HG02759 (cell line): ENCODE measurements at regions not wholly inside any gene's neighbourhood (a gene's known extent, or its start where the extent isn't known, plus 50 kb on each side); places are given as distances from the start of the nearest gene placed in this dataset.

Source experiments
- ATAC-seq: cut with Tn5 transposase; IDR thresholded peaks from one replicate; pipeline ENCODE4 v1.9.1; 2021; ENCODE audit warnings: mild to moderate bottlenecking, moderate library complexity; ENCODE audit not compliant: unreplicated experiment

DNA sequence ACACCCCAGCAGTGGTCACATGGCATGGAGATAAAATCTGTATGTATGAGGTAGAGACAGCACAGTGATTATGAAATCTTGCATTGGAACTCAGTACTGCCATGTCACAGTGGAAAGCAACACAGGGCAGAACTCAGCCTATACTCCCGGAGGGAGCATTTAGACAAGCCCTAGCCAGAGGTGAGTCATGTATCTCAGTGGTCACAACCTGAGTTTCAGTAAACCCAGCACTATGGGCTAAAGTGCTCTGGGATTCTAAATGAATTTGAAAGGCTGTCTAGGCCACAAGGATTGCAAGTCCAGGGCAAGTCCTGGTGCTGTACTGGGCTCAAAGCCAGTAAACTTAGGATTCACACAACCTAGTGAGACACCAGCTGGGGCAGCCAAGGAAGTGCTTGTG, 1717.1 kb upstream of the RAG2 start:
- no peak for ATAC-seq

DNA sequence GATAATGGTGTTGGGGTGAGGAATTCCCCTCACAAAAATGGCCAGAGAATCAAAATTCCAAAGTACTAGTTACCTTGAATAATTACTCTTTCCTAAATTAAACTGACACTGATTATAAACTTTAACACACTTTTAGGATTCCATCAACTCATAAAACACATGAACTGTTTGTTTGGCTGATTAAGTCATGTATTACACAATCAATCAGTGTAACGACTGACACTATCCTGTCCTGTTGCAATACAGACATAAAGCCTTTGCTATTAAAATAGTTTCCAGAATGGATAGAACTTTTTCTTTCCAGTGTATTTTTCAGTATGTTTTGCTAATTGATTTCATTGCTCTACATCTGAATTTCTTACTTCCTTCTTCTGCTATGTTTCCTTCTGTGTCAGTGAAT, 1709.4 kb upstream of the RAG2 start:
- ATAC-seq: no peak

DNA sequence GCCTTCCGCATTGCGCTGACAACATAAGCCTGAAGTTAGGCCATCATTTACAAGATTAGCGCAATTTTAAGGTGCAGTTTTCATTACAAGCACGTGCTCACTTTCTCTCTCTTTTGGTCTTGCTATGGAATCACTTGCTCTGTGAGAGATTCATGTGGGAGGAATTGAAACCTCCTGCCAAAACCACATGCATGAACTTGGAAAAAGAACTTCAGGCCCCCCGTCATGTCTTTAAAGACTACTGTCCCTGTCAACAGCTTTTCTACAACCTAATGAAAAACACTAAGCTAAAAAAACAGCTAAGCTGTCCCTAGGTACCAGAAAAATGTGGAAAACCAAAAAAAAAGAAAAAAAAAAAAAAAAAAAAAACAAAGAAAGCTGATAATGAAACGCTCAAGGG, 1707.6 kb upstream of the RAG2 start:
- ATAC-seq: no peak

DNA sequence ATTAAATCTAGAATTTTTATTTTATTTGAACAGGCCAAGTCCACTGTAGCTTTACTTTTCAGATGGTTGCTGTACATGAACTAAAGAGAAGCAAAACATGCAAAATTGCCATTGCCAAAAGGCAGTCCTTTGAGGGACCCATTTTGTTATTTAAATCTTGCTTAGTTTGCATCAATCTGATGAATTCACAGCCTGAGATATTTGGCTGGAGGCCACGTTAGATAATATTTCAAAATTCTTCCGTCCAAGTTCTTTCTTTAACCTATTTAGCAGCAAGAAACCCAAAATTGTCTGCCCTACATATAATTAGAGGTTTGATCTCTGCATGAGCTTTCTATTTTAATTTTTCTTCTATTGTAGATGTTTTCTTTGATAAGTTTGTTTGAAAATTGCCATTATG, 1706.9 kb upstream of the RAG2 start:
- no peak for ATAC-seq

DNA sequence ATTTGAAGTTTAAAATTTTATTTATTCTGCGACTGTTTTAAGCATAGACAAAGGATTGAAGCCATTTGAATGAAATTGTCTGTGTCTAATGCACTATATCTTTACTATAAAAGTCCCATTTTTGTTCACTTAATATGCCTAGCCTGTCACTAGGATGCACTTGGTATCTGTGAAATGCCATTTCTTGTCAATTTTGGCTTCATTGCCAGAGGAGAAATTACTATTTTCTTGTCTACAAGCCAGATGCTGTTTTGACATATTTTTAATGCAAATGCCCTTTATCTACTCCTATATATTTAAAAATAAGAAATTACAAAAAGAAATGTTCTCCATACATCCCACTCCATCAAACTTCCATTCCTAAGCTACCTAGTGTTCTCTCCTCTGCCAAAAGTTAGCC, 1704.5 kb upstream of the RAG2 start:
- no peak for ATAC-seq

DNA sequence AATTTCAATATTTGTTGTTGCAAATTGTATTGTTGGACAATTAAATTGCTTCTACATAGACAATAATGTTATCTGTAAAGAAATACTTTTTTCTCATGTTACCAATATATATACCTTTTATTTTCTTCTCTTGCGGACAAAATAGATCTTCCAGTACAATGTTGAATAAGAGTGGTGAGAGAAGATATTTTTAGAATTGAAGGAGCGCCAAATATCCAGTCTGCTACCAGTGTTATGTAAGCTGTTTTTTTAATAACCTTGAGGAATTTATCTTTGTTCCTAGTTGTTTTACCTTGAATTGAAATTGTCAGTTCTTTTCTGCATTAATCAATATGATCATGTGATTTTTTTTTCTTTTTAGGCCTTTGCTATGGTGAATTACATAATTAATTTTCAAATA, 1702.5 kb upstream of the RAG2 start:
- ATAC-seq: no peak

DNA sequence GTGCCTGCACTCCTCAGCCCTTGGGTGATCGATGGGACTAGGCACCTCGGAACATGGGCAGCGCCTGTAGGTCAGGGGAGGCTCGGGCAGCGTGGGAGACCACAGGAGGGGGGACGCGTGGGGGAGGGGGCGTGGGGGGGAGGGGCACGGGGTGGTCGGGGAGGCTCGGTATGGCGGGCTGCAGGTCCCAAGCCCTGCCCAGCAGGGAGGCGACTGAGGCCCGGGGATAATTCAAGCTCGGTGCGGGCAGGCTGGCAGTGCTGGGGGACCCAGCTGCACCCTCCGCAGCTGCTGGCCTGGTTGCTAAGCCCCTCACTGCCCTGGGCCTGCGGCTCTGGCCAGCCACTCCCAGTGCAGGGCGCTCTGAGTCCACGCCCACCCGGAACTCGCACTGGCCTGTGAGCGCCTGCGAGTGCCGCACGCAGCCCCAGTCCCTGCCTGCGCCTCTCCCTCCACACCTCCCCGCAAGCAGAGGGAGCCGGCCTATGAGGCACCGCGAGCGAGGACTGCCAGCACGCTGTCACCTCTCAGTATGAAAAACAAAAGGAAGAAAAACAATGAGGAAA, 1698.3 kb upstream of the RAG2 start:
- ATAC-seq: no peak

DNA sequence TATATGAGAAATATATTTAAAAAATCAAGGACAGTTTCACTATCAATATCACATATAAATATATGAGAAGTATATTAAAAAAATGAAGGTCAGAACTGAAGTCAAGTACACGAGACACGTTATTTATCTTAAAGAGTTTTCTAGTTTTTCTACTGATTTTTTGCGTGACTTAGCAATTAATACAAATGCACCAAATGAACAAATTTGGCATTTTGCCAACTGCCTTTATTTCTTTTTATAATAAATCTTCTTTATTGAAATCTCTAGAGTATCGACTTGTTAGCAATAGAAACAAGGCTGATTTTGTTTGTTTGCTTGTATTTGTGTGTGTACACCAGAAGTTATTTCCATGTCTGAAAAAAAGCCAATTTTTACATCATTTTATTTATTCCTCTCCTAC, 1684.7 kb upstream of the RAG2 start:
- ATAC-seq: no peak

DNA sequence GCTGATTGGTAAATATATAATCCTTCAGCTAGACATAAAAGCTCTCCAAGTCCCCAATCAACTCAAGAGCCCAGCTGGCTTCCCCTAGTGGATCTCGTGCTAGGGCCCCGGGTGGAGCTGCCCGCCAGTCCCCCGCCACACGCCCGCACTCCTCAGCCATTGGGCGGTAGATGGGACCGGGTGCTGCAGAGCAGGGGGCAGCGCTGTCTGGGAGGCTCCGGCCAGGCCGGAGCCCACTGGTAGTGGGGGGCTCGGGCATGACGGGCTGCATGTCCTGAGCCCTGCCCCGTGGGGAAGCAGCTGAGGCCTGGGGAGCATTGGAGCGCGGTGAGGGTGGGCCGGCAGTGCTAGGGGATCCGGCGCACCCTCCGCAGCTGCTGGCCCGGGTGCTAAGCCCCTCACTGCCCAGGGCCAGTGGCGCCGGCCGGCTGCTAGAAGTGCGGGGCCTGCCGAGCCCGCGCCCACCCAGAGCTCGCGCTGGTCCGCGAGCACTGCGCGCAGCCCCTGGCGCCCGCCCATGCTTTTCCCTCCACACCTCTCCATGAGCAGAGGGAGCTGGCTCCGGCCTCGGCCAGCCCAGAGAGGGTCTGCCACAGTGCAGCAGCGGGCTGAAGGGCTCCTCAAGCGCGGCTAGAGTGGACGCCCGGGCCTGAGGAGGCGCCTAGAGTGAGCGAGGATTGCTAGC, 1680.6 kb upstream of the RAG2 start:
- no peak for ATAC-seq

DNA sequence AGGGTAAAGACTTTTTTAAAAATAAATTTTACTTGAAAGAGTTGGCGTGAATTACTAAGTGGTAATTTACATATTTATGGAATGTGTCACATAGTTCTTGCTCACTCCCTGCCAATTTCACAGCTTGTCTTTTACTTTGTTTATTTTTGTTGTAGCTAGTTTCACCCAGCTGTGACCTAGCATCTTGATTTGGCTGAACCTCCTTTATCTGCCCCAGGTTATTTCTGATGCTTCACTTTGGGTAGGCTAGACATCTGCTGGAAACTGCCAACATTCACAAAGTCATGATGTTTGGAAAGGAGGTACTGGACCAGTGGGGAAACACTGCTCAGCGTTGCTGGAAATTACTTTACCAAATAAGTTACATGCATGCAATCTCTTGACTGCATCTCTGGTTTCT, 1676.0 kb upstream of the RAG2 start:
- ATAC-seq: no peak

DNA sequence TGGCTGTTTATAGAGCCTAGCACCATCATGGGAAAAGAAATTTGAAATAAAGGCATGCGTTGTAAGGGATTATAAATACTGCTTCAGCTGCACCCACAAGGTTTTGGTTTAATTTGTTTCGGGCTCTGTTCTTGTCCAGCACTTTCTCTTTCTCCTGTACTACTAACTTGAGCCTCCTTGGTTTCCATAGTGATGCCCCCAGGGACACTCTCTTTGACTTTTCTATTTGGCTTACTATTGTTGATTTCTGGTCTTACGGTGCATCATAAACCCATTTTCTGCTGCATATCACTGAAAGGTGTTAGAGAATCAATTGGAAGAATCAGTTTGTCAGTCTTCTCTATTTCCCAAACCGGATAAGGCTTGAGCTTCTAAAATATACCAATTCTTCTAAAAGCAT, 1674.3 kb upstream of the RAG2 start:
- no peak for ATAC-seq

DNA sequence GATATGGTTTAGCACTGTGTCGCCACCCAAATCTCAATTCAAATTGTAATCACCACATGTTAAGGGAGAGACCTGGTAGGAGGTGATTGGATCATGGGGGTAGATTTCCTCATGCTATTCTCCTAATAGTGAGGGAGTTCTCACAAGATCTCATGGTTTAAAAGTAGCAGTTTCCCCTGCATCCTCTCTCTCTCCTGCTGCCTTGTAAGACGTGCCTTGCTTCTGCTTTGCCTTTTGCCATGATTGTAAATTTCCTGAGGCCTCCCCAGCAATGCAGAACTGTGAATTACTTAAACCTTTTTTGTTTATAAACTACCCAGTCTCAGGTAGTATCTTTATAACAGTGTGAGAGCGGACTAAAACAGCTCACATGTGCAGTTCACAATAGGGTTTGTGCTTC, 1668.7 kb upstream of the RAG2 start:
- no peak for ATAC-seq

DNA sequence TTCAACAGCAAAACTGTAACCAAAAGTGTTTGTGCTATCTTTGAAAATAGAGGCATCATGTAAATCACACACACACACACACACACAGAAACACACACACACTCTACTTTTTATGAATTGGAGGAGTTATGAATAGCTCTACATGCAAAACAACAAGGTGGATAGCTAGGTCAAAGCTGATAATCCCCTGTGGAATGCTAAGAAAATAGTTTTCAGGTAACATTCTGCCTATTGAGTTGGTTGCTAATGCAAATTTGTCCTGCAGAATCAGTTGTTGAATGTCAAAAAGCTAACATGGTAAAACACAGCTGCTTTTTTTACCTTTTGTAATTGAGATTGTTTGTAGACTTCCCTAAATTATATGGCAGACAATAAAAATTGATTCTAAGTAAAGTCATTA, 1658.4 kb upstream of the RAG2 start:
- ATAC-seq: no peak

DNA sequence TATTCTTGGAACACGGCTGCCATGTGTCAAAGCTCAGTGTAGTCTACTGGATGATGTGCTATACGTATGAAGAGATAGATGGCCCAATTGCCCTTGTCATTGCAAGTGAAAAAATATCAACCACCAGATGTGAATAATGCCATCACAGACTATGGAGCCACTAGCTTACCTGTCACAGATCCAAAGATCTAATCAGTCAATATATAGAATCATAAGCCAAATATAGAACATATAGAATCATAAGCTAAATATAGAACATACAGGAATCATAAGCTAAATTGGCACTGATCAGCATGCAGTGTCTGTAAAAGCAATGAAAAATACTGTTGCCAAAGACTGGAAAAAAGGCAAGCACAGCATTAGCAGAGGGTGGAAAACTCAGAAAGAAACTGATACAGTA, 1656.9 kb upstream of the RAG2 start:
- no peak for ATAC-seq

DNA sequence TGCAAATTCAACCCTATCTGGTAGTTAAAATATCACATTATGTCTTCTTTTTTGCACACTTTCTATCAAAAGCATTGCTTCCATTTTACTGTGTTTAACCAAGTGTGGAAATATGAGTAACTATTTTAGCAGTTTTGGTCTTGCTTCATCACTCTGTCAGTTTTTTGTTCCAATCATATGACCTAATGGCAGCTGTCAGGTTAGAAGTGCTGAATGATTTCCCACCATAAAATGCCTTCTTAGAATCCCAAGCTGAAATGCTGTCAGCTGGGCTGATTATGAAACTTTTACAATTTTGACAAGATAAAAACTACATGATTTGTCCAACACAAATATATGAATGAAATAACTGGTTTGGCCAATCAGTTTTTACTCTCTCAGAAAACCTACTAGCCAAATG, 1654.6 kb upstream of the RAG2 start:
- ATAC-seq: no peak

DNA sequence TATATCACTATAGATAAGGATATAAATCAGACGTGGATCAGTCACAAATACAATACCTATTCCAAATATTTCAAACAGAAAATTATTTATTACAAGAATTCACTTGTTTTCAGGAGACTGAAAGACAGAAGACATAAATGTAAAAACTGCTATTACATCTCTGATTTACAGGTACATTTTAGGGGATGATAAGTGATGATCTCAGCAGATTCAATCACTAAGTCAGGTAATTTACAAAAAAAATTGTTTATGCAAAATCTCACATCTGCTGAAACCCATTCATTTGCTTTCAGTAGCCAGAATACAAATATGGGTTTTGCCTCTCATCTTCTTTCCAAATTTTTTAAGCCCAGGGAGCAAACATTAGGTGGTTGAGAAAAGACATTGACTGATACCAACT, 1648.4 kb upstream of the RAG2 start:
- ATAC-seq: no peak

DNA sequence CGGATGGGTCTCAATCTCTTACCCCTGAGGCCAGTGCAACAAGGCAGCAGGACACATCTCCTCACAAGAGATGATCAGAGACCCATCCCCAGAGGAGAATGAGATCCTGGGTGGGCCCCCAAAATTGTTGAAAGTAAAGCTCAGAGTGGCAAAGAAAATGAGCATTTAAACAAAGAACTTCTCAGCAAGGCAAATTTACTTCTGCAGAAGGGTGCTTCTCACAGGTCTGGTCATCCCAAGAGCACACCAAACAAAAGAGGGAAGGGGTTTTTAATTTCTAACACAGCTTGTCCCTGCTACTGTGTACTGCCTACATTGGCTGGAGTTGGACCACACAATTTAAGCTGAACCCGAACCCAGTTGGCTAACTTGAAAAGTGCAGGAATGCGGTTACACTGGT, 1628.6 kb upstream of the RAG2 start:
- ATAC-seq: no peak

DNA sequence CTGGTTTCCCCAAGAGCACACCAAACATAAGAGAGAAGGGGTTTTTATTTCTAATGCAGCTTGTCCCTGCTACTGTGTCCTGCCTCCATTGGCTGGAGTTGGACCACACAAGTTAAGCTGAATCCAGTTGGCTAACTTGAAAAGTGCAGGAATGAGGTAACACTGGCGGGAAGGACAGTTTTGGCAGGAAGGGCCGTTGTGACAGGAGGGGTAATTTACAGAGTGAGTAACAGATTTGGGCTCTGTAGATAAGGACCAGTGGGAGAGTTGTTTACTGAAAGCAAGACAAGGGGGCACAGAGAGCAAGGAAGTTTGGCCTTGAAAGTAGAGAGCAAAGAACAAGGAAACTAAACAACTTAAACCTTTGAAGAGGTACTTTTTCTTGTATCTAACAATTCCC, 1623.3 kb upstream of the RAG2 start:
- ATAC-seq: no peak

DNA sequence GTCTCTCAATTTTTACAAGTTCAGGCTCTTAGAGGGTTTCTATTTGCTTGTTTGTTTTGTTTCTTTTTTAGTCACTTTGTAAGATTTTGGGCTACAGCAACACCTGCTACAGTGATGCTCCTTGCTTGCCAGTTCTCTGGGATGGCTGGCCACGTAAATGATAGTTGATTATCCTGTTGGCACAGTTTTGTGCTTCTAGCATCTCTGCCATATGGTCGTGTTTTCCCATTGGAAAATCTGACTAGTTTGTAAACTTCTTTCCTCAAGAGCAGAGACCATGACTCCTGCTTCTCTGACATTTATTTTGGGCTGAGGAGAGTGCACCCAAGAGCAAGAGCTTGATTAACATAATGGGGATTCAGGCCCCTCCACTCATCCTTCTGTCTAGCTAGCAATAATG, 1621.6 kb upstream of the RAG2 start:
- ATAC-seq: no peak

DNA sequence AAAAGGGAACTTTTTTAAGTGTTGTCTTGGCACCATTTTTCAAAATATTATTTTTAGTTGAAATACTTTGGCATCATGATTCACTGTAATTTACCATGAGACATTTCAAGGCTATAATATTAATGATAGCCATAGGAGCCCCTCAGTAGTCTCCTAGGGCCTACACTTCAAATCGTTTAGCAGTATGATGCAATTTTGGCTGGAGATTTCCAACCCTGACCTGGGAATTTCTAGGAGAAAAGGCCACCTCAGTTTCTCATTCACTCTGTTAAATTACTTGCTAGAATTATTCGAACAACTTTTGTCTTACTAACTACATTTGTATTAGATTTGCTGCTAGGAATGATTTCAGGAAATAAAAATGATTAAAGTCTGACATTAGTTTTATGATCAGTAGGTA, 1610.9 kb upstream of the RAG2 start:
- ATAC-seq: no peak

DNA sequence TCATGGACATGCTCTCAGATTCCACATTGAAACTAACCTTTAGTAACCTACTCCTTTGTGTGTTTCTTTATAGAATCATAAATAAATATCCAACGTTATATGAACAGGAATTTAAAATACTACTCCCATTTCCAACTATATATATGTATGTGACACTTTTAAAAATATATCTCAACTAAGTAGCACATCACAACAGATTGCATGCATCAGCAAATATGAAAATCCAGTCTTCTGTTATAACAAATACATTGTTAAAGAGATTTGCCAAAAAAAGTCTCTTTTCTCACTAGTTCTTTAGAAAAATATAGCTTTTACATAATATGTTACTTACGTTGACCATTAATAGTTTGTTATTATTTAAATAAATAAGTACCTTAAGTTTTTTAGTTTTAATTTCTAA, 1608.6 kb upstream of the RAG2 start:
- ATAC-seq: no peak

DNA sequence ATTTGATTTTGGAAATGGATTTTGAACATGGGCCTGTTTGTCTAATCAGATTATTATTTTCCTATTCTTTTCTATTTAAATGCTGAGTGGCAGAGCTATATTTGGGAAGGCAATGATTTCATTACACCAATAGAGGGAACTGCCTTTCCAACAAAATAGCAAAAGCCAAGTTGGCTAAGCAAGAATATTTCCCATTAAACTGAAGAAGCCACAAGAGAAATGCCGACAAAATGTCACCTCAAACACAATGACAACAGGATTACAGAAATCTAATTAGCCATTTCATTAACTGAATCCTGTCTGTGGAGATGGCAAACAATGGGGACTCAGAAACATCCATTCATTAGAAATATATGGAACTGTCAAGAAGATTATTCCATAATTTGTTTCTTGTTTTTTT, 1593.1 kb upstream of the RAG2 start:
- ATAC-seq: no peak

DNA sequence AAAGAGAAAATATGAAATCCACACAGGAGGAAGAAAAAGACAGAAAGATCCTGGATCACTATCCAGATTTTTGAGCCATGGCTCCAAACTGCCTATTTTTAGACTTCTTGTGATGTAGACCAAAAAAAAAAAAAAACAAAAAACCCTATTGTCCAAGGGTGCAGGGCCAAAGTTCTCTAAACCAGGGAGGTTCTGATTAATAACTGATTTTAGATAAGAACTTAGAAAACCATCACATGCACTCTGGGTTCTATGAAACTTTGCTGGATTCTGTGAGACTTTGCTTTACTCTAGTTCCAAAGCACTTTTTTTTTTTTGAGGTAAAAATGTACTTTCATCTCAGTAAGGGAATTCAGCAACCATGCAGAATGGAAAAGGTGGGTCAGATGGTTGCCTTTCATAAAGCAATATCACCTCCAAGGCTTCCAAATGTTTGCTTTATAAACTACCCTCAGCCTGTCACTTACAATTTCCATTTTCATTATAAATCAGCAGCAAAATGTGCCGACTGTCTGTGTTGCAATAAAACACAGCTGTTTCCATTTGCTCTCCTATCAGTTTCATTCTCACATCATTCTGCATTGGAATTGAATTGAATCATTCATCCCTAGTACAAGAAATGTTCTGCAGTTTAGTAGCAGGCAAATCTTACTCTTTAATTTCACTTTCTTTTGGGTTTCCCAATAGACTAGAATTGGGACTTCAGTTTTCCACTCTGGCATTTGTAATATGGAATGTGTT, 1584.3 kb upstream of the RAG2 start:
- no peak for ATAC-seq
